ENCODE measurements at regions not wholly inside any gene's neighbourhood (a gene's known extent, or its start where the extent isn't known, plus 50 kb on each side); places are given as distances from the start of the nearest gene placed in this dataset.

DNA sequence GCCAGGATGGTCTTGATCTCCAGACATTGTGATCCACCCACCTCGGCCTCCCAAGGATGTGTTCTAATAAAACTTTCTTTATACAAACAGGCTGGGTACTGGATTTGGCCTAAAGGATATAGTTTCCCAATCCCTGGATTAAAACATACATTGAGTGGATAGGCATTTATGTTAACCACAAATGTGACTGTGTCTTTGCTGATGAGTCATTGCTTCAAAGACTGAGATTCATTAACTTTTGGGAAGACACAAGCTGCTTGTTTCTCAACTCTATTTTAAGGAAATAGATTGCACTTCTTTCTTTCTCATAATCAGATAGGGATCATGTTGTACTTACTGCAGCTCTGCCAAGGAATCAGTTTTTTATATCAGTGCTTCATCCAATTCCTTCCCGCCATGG is 131.3 kb upstream of the AGA start:
- no peak for DNase-seq

DNA sequence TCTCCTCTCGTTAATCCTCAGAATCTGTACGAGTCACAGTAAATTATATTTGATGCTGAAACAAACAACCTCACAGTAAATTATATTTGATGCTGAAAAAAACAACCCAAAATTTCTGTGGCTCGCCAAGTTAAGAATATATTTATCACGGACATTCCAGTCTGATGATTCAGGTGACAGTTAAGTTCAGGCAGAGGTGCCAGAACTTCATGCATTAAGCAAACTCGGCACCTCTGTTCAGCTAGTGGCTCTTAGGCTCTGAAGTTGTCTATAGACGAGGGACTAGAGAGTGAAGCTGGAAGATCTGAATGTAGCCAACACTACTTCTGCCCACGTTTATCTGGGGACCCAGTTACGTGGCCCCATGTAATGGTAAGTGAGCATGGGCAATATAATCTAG is 132.2 kb upstream of the AGA start:
- no peak for DNase-seq

DNA sequence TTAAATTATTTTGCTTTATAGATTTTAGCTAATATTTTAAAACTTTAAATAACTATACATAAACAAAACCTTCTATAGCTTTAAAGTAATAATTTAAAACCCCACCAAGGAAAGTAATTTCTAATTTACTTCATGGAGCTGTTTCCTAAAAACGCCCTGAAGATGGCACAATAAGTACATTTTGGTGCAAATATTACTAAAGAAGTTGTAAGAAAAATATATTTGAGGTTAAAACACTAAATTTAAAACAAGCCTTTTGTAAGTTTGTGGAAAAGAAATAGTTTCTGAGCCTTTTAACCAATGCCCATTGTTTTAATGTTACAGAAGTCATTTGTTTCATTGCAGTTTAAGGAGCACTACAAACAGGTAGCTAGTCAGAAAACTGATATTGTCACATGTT is 137.4 kb upstream of the AGA start:
- no peak for DNase-seq

DNA sequence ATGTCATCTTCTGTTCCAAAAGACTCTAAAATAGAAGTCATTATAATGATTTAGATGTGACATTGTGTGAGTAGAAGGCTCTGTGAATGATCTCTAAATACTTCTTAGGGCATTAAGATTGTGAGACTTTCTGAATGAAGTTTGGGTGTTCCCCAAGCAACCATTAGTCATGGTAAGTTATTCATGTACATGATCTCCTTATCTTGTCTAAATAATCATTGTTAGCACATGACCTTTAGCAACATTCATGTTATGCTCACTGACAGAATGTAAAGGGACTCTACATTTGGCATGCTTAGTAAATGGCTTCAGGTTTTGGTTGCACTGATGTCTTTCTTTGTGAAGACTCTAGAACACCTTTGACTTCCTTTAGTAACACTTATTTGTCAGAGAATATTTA is 140.8 kb upstream of the AGA start:
- no peak for DNase-seq

DNA sequence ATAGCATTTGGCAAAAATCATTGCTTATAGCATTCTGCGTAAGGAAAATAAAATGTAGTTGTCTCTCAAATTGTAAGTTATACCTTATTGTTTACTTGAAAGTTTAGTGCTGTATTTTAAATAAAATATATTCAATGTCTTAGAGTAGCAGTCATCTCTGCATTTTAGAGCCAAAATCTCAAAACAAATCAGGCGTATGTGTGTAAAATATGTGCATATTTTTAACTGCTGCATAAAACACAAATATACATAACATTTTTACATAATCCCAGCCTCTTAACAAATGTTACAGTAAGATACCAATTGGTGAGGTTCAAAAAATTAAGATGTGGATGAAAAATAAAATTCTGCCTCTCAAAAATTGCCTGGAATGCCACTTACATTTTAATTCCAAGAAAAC is 145.8 kb upstream of the AGA start:
- DNase-seq, result no peak

DNA sequence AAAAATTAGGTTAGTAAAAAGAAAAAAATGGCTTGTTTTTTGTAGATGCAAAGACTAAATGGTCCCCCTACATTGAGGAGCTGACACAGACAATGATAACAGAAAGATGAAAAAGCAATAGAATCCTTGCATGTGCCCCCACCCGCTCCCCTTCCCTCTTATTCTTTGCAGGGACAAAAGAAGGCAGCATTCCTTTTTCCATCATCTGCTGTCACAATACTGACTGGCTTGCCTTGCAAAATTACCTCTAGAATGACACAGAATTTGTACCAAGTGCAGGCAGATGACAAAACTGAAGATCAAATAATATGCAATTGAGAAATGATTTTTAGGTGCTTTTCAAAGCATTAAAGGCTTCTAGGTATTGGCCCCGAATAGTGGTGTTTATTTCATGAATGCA is 153.1 kb upstream of the AGA start:
- no peak for DNase-seq

DNA sequence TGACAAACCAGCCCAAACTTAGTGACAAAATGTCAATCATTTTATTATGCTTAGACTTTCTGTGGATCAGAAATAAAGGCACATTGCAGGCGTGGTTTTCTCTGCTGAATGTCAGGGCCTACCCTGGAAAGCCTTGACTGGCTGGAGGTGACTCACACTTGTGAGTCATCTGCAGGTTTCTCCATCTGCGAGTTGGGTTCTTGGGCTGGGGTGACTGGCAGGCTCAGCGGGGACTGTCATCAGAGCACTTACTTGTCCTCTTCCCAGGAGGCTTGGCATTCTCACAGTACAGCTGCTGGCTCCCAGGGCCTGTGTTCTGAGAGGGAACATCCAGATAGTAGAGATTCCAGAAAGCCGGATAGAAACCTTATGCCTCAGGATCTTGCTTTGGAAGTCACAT is 153.8 kb upstream of the AGA start:
- DNase-seq, result no peak

DNA sequence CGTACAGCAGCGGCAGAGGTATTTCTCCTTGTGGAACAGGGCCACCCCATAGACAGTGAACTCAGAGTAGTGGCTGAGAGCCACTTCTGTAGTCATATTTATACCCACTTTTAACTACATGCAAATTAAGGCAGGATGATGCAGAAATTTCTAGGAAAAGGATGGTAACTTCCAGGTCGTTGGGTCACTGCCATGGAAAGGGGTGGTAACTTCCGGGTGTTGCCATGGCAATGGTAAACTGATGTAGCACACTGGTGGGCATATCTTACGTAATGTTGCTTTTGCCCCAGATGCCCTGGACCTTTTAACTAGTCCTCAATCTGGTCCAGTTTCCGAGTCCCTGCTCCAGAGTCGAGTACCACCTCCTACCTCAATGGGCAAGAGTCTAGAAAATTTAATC is 154.8 kb upstream of the AGA start:
- DNase-seq, result no peak

DNA sequence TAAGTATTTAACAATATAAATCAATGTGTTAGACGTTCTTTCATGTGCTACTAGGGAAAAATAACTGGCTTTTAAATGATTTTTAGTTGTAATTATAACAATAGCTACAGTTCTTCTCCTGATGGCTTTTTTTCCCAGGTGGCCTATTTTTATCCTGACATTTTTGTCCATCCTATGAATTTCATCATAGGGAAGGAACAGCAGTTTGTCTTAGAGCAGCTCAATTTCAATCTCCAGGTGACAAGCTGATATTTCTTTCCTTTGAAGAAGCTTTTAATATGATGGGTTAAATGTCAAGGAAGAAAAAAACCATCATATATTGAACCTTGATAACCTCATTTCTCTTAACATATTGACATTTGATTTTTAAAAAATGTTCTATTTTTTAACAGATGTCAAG is 163.0 kb upstream of the AGA start:
- no peak for DNase-seq

DNA sequence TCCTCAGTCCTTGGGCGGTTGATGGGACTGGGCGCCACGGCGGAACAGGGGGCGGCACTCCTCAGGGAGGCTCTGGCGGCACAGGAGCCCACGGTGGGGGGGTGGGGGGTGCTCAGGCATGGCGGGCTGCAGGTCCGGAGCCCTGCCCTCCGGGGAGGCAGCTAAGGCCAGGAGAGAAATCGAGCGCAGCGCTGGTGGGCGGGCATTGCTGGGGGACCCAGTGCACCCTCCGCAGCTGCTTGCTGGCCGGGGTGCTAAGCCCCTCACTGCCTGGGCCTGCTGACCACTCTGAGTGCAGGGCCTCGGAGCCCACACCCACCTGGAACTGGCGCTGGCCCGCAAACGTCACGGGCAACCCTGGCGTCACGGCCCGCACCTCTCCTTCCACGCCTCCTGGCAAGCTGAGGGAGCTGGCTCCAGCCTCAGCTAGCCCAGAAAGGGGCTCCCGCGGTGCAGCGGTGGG is 164.9 kb upstream of the AGA start:
- no peak for DNase-seq

DNA sequence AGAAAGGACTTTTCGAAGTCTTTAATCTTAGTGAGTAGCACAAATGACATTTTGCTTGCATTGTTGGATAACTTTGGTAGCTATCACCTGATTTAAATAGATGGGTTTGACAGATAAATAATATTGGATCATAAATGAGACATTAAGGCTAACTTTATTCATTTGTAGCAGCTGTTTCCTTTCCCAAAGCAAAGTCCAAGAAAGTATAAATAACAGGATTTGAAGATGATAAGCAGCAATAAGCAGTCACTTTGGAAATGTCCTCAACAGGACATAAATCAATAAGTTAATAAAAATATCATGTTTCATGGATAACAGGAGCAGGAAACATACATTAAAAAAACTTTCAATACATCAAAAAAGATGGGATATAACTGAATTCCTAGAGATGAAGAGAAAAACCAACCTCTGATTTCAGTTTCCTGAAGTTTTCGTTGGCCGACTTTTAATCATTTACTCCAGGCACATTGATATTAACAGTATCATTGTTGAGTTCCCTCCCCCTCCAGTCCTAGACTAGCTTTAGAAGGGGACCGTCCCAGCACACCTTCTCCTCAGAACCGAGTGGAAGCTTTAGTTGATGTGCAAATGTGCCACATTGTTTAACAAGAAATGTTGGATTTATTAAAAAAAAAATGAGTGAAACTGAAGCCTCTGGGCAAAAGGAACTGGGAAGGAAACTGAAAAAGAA is 169.9 kb upstream of the AGA start:
- no peak for DNase-seq

DNA sequence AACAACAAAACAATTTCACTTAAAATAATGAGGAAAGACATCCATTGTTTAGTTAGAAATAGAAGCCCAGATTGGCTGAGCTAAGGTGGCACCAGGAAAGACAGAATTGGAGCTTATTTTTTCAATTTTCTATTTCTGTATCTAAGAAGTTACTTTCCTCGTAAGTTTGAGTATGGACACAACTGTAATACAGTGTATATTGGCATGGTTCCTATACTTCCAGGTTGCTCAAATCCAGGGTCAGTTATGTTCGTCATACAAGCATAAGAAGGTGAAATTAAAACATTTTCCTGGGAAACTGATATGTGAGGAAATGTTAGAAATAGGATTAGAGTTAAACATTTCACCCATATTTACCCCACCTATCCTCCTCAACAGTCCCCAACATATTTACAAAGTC is 170.4 kb upstream of the AGA start:
- no peak for DNase-seq

DNA sequence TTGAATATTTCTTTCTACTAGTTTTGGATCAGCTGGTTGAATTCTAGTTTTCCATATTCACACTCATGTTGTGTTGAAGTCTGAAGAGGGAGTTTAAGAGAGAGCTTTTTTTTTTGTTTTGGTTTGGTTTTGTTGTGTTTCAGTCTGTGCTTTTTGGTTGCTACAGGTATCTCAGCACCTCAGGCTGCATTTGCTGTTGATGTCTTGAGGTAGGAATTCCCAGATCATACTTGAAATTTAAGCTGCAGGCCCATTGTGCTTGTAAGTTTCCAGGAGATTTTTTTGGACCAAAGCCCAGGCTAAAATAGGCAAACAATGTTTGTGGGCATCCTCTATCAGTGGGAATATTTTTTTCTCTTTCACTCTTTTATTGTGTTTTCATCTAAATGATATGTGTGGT is 190.2 kb upstream of the AGA start:
- DNase-seq, result no peak

DNA sequence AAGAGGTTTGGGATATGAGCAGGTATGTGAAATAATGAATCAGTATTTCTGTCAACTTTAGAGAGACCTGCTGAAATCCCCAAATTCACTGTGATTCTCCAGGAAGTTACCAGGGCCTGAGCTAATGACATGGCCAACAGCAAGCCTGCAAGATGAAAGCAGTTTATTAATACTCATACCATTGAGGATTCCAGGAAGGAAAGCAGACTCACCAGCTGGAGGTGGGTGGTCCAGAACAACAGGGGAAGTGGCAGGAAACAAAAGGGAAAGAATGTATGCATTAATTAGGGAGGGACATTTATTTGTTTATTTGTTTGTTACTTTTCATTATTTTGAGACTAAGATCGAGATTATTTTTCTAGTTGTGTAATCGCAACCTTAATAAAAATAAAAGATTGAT is 196.6 kb upstream of the AGA start:
- DNase-seq, result no peak

DNA sequence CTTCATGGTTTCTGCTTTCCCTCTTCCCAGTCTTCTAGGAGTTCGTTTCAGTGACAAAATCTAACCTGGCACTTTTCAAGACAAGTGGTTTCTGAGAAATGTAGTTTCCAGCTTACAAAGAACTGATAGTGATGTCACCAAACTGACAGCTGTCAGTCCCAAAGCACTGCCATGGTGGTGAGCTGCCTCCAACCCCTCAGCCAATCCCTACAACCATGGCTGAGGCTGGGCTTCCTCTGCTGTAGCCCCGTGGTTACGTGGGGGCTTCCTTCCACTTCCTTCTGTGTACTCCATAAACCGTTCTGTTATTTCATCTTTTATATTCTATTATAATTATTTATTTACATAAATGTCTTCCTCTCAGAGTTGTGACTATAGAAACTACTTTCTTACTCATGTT is 198.6 kb upstream of the AGA start:
- DNase-seq, result no peak

DNA sequence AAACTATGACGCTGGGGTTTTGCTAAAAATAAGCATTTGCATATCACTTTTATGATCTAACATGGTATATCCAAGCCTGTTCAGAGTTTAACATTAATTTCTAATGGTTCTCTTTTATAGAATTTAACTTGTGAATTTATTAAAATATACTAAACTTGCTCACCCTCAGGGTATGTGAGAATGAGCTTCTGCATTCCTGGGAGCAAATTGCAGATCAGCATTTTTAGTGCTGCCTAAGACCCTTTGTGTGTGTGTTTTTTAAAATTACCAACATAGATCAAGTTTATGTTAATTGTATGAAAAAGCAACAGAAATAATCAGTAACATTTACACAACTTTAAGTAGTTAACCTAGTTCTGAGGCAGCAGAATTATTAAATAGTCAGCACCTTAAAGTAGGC is 218.0 kb upstream of the AGA start:
- DNase-seq, result no peak

DNA sequence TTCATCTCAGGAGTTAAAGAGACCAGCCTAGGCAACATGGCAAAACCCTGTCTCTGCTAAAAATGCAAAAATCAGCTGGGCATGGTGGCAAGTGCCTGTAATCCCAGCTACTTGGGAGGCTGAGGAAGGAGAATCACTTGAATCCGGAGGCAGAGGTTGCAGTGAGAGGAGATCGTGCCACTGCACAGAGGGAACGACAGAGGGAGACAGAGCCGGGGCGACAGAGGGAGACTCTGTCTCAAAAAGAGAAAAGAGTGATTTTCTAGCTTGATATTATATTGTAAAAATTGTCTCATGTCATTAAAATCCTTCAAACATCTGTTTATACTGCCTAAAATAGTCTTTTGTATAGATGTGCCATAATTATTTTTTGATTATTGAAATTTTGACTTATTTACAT is 225.4 kb upstream of the AGA start:
- DNase-seq, result no peak

DNA sequence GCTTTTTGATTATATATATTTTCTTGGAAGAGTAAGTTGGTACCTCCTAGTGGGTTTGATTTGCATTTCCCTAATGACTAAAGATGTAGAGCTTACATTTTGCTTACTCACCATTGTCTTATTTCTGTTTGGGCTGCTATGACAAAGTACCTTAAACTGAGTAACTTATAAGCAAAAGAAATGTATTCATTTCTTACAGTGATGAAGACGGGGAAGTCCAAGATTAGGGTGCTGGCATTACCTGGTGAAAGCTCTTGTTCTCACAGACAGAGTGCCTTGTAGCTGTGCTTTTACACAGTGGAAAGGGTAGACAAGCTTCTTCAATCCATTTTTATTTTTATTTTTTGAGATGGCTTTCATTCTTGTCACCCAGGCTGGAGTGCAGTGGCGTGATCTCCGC is 229.2 kb upstream of the AGA start:
- no peak for DNase-seq

DNA sequence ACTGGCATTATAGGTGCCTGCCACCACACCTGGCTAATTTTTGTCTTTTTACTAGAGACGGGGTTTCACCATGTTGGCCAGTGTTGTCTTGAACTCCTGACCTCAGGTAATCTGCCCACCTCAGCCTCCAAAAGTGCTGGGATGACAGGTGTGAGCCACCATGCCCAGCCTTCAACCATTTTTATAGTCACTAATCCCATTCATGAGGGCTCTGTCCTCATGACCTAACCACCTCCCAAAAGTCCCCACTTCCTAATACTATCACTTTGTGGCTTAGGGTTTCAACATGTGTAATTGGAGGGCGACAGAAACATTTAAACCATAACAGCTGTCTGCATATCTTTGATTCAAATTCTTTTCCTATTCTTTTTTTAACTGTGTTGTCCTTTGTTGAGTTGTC is 229.6 kb upstream of the AGA start:
- DNase-seq, result no peak

DNA sequence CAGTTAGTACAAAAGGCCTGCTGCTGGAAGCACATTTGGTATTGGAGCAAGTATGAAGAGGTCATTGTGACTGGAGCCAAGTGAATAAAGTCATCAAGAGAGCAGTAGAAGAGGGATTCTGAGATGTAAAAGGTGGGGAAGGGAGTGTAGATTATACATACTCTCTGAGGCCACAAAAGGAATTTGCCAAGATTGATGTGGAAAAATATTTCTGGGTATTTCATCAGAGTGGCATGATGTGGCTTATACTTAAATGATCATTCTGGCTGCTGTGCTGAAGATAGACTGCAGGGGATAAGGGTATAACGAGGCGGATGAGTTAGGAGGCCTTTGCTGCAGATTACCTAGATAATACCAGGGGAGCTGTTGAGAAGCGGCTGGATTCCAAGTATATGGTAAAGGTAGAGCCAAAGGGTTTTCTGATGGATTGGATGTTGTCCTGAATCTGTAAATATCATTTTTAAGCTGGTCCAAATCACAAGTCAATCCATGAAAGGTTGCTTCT is 231.8 kb upstream of the AGA start:
- DNase-seq, result no peak

DNA sequence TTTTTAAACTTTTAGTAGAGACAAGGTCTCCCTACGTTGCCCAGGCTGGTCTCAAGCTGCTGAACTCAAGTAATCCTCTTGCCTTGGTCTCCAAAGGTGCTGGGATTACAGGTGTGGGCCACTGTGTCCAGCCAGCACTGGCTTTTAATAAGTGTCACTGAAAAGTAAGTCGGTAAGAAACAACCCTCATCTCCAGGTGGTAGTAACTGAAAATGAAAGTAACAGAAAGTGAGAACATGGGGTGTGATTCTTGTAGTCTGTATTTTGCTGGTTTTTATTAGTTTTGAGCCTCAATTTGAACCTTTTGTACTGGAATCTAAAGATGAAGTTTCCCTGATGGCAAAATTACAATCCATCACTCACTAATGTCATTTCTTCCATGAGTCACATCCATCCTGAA is 238.1 kb upstream of the AGA start:
- no peak for DNase-seq

DNA sequence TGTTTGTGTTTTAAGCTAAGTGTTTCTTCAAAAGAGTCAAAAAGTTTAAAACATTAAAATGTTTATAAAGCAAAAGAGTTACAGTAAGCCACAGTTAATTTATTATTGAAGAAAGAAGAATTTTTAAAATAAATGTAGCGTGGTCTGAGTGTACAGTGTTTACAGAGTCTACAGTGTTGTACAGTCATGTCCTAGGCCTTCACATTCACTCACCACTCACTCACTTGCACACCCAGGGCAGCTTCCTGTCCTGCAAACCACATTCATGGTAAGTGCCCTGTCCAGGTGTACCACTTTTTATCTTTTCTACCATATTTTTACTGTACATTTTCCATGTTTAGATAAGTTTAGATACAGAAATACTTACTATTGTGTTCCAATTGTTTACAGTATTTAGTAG is 239.7 kb upstream of the AGA start:
- DNase-seq, result no peak

DNA sequence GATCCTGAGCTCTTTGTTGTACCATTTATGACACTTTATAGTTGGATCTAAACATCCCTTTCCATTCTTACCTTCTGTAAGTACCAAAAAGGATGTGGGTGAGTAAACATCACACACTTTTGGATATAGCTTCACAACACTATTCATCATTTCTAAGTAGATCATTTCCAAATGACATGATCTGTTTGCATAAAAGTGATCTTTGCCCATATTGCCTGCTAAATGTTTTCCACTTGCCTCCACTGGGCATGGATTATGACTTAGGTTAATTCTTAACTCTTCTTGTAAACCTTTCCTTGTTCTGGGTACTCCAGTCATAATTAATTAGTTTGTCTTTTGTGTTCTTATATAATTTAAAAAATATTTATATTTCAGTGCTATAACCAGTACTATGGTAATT is 244.9 kb upstream of the AGA start:
- DNase-seq, result no peak

DNA sequence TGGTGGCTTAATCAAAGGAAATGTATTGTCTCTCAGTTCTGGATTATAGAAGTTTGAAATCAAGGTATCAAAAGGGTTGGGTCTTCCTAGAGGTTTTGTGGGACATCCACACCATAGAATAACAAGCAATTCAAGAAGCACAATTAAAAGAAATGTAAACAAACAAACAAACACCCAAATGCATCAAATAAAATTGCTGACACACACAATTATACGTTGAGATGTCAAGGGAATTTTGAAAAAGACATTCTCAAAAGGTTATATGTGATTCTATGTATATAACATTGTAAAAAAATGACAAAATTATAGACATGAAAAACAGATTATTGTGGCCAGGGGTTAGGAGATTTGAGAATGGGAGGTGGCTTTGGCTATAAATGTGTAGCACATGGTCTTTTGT is 250.7 kb upstream of the AGA start:
- DNase-seq, result no peak

DNA sequence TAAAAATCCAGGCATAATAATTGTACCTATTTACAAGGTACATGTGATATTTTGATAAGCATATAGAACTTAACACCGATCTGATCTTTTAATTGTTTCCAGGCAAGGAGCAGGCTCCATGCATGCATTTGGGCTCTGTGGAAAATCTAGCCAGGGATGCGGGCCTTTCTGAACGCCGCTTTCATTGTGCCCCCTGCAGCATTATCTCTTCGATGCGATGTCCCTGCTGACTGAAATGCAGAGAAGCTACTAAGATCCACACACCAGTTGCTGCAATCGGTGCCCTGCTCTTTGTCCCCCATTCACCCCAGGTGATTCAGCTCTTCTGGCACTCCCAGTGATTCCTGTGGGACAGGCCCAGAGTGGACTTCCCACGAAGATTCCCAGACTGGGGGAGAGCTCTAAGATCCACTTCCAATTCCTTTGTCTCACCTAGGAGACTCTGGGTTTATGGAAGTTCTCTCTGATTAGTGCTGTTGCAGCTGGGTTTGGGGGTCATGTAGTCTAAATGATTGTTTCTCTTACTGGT is 254.3 kb upstream of the AGA start:
- DNase-seq, result no peak
